ENCODE measurements at regions not wholly inside any gene's neighbourhood (a gene's known extent, or its start where the extent isn't known, plus 50 kb on each side); places are given as distances from the start of the nearest gene placed in this dataset.

DNA sequence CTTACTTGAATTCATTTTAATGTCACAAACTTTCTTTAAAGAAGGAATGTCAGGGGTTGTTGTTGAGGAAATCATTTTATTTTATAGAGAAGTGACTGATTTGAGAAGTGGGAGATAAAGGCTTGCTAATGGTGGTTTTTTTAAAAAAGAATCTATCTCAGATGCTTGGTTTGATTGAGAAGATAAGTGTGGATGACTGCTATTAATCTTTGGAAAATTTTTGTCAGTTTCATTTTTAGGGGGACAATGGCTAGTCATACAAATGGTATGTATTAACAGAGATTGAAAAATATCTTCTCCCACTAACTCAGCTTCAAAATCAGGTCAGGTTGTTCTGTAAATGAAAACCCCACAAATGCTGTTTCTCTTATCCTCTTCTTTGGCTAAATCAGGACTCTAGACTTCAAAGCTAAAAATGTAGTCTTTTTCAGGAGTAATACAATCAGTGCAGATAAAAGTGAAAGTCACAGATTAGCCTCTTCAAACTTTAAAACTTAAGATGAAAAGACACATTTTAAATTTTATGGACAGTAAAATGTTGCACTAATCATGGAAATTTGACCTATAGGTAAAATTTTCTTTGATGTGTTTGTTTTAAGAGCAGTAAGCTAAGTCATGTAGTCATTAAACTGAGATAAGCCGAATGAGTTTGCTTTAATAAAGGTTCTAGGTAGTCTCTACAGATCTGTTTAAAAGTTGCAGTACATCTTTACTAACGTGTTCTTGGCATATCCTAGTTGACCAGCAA lies 674.2 kb upstream of the VRK2 start:
- TF ChIP-seq, protein P1, sequence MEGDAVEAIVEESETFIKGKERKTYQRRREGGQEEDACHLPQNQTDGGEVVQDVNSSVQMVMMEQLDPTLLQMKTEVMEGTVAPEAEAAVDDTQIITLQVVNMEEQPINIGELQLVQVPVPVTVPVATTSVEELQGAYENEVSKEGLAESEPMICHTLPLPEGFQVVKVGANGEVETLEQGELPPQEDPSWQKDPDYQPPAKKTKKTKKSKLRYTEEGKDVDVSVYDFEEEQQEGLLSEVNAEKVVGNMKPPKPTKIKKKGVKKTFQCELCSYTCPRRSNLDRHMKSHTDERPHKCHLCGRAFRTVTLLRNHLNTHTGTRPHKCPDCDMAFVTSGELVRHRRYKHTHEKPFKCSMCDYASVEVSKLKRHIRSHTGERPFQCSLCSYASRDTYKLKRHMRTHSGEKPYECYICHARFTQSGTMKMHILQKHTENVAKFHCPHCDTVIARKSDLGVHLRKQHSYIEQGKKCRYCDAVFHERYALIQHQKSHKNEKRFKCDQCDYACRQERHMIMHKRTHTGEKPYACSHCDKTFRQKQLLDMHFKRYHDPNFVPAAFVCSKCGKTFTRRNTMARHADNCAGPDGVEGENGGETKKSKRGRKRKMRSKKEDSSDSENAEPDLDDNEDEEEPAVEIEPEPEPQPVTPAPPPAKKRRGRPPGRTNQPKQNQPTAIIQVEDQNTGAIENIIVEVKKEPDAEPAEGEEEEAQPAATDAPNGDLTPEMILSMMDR (conservative IDR thresholded peaks at IDR 0.05): no peak
- no peak for TF ChIP-seq EZH2 (IDR thresholded peaks at IDR 0.05; ENCODE audit: low read depth)

Data from PC-9 (cell line).